ENCODE measurements at regions not wholly inside any gene's neighbourhood (a gene's known extent, or its start where the extent isn't known, plus 50 kb on each side); places are given as distances from the start of the nearest gene placed in this dataset.

DNA sequence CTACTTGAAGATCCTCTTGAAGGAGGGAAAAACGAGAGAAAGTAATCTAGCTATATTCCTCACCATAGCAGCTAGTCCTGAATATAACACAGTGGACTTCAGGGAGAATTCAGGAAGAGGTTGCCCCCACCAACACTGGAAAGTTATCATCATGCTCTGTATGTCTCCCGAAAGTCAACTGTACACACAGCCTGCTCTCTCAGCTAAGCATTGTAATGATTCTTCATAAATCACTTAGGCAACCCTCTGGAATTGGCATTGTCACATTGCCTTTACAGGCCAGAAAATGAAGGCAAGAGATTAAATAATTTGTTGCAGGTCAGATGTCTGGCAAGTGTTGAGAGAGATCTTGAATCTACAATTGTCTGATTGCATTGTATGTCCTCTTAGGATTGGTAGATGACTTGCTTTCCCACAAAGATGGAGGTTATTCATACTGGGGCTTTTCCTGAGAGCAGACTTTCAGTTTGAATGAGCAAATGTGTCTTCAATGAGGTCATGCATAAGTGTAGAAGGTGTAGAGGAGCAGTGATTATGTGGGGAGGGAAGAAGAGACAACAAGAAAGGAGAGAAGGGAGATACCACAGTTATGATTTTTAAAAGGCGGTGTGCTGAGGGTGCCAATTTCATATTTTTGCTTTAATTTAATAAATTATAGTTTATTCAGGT lies 667.2 kb downstream of the DCDC2C start:
- Histone ChIP-seq H2AFZ (ENCODE audit: control insufficient read depth, low read depth, low read length) (no peak overlapping the region), H3K4me3 (no peak overlapping the region), H3K4me1 (ENCODE audit: control insufficient read depth, insufficient read depth, low read length) (no peaks in the 10 kb centered on the region), H3K9ac (ENCODE audit: control insufficient read depth, insufficient read depth, low read length) (no peak overlapping the region), H3K27me3 (replicated peaks in 1 of 2; ENCODE audit: control insufficient read depth in 2 of 2, insufficient read depth in 2 of 2, low read length in 1 of 2) (no peaks in the 10 kb centered on the region), H3K9me3 (replicated peaks; ENCODE audit: control insufficient read depth, insufficient read depth, low read length) (no peaks in the 10 kb centered on the region), H3K79me2 (ENCODE audit: control insufficient read depth, insufficient read depth, low read length) (no peaks in the 10 kb centered on the region), H3K4me2 (ENCODE audit: control insufficient read depth, insufficient read depth) (no peak overlapping the region), H3K27ac (ENCODE audit: control insufficient read depth, insufficient read depth) (no peak overlapping the region), H3K36me3 (ENCODE audit: control insufficient read depth in 2 of 2, insufficient read depth in 2 of 2, low read length in 1 of 2) (no peaks in the 10 kb centered on the region), H4K20me1 (ENCODE audit: control insufficient read depth, insufficient read depth) (no peaks in the 10 kb centered on the region)
- in situ Hi-C loops (cut with MboI) = no loop called here
- 13% methylated on average over 3 of the region's 3 CpGs for WGBS (ENCODE audit: insufficient coverage, insufficient replicate concordance, low lambda C conversion rate, missing lambda C conversion rate)
- no peak for TF ChIP-seq SIN3A (IDR thresholded peaks at IDR 0.05; ENCODE audit: low read depth, low read length)
- TF ChIP-seq MYC (IDR thresholded peaks at IDR 0.05; ENCODE audit: insufficient read depth, insufficient read length, insufficient replicate concordance, low read length, severe bottlenecking) = no peak
- no peak for TF ChIP-seq IRF4 (IDR thresholded peaks at IDR 0.05; ENCODE audit: low read depth, low read length)
- no peak for TF ChIP-seq YY1 (IDR thresholded peaks at IDR 0.05; ENCODE audit: low read depth, low read length)
- TF ChIP-seq TAF1 (IDR thresholded peaks at IDR 0.05; ENCODE audit: borderline replicate concordance, low read depth, low read length) = no peak
- TF ChIP-seq TBL1XR1 (IDR thresholded peaks at IDR 0.05; ENCODE audit: low read depth, low read length) = no peak
- TF ChIP-seq CREB1 (IDR thresholded peaks at IDR 0.05; ENCODE audit: low read depth) = no peak
- no peak for TF ChIP-seq TARDBP (IDR thresholded peaks at IDR 0.05; ENCODE audit: borderline replicate concordance)
- TF ChIP-seq NFYB (IDR thresholded peaks at IDR 0.05; ENCODE audit: insufficient read depth, low read depth, low read length) = no peak
- TF ChIP-seq RAD51 (IDR thresholded peaks at IDR 0.05) = no peak
- TF ChIP-seq BCL11A (IDR thresholded peaks at IDR 0.05; ENCODE audit: low read depth, low read length) = no peak
- TF ChIP-seq RUNX3 (IDR thresholded peaks at IDR 0.05; ENCODE audit: low read length) = no peak
- no peak for TF ChIP-seq ZNF622 (IDR thresholded peaks at IDR 0.05)
- TF ChIP-seq, protein P1, sequence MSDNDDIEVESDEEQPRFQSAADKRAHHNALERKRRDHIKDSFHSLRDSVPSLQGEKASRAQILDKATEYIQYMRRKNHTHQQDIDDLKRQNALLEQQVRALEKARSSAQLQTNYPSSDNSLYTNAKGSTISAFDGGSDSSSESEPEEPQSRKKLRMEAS (IDR thresholded peaks at IDR 0.05; ENCODE audit: low read depth, low read length) = no peak
- TF ChIP-seq SMC3 (IDR thresholded peaks at IDR 0.05; ENCODE audit: borderline replicate concordance, low read length) = no peak
- TF ChIP-seq ZNF274 (IDR thresholded peaks at IDR 0.05; ENCODE audit: insufficient read depth, insufficient read length) = no peak
- no peak for TF ChIP-seq FOXM1 (IDR thresholded peaks at IDR 0.05; ENCODE audit: low read depth, low read length)
- TF ChIP-seq BHLHE40 (IDR thresholded peaks at IDR 0.05; ENCODE audit: borderline replicate concordance in 1 of 2, low read depth in 2 of 2, low read length in 1 of 2) = no peak
- TF ChIP-seq NFIC (IDR thresholded peaks at IDR 0.05; ENCODE audit: low read depth, low read length) = no peak
- no peak for TF ChIP-seq ZBED1 (IDR thresholded peaks at IDR 0.05; ENCODE audit: borderline replicate concordance)
- BruUV-seq (replicated peaks) = no TSS peak
- no peak for FAIRE-seq
- POLR2A ChIA-PET = no interaction called here
- CTCF ChIA-PET = interaction anchor here (0.5 kb wide), 2 partner anchors 14 to 1207 kb away, joined by 3 read pairs; no protein-coding TSS in a partner anchor
- SMC1A ChIA-PET (ENCODE audit: uncharacterized antibody, unreplicated experiment) = interaction anchor here (0.7 to 1.3 kb wide), 2 partner anchors 9 to 16 kb away, joined by 4 read pairs; no protein-coding TSS in a partner anchor
- no peak for ATAC-seq
- RAD21 ChIA-PET (ENCODE audit: unreplicated experiment) = no interaction called here
- no peak for DNase-seq (ENCODE audit: low read depth, low spot score)
- intact Hi-C loops (cut with micrococcal nuclease; ENCODE audit: unreplicated experiment) = no loop called here

Measured in GM12878 (cell line).